H1 (cell line): ENCODE measurements at regions not wholly inside any gene's neighbourhood (a gene's known extent, or its start where the extent isn't known, plus 50 kb on each side); places are given as distances from the start of the nearest gene placed in this dataset.

ENCODE experiments used
- CHD1 ChIP-seq: IDR thresholded peaks from 2 replicates; pipeline ENCODE4 v1.6.1; 2012; ENCODE audit warnings: low read depth, low read length, improper control_type of control experiment
- CTCF ChIP-seq, 3 experiments: IDR thresholded peaks; 1 replicate in 2 of 3; 2 replicates in 1 of 3; pipeline versions ENCODE4 v1.5.1 to v1.6.1; 2011; ENCODE audit warnings: low read length in 3 of 3, mild to moderate bottlenecking in 3 of 3, inconsistent platforms in 2 of 3, low read depth in 1 of 3, moderate library complexity in 1 of 3; ENCODE audit not compliant: insufficient read depth in 1 of 3; ENCODE audit errors: control extremely low read depth in 1 of 3
- JUND ChIP-seq: IDR thresholded peaks from 2 replicates; pipeline ENCODE4 v1.6.1; 2011; ENCODE audit warnings: mild to moderate bottlenecking, improper control_type of control experiment, low read length
- POLR2A ChIP-seq, 2 experiments: IDR thresholded peaks; 1 replicate in 1 of 2; 2 replicates in 1 of 2; pipeline ENCODE4 v1.6.1; 2011; ENCODE audit warnings: low read depth in 2 of 2, low read length in 2 of 2, mild to moderate bottlenecking in 2 of 2; ENCODE audit errors: control extremely low read depth in 1 of 2
- RAD21 ChIP-seq, 2 experiments: IDR thresholded peaks in 1 of 2; conservative IDR thresholded peaks in 1 of 2; 2 replicates each; pipeline ENCODE4 v1.6.1; 2011; ENCODE audit warnings: low read depth in 2 of 2, low read length in 2 of 2, improper control_type of control experiment in 1 of 2, inconsistent platforms in 1 of 2, mild to moderate bottlenecking in 1 of 2, moderate library complexity in 1 of 2
- TBP ChIP-seq: IDR thresholded peaks from 2 replicates; pipeline ENCODE4 v1.6.1; 2011; ENCODE audit warnings: low read depth, low read length, improper control_type of control experiment

GRCh38 chr4:155119006-155119405 is 89.4 kb upstream of the NPY2R start:
- TF ChIP-seq JUND (no peak), CTCF (IDR thresholded peaks at IDR 0.05; ENCODE audit: control extremely low read depth in 1 of 3, insufficient read depth in 1 of 3, low read depth in 1 of 3, low read length in 3 of 3) (no peak), CHD1 (no peak), POLR2A (IDR thresholded peaks at IDR 0.05; ENCODE audit: control extremely low read depth in 1 of 2, low read depth in 2 of 2, low read length in 2 of 2) (no peak), TBP (no peak), RAD21 (IDR thresholded peaks at IDR 0.05 in 1 of 2, conservative IDR thresholded peaks at IDR 0.05 in 1 of 2; ENCODE audit: low read depth in 2 of 2, low read length in 2 of 2) (no peak)
